Neural progenitor cell (in vitro differentiated cells): ENCODE measurements at regions not wholly inside any gene's neighbourhood (a gene's known extent, or its start where the extent isn't known, plus 50 kb on each side); places are given as distances from the start of the nearest gene placed in this dataset.

Experiments used
- CTCF ChIP-seq: fragments of 200-600 bp; sonication (generic); IDR thresholded peaks from 2 replicates; pipeline ENCODE4 v1.5.1; 2017; ENCODE audit warnings: antibody characterized with exemption, mild to moderate bottlenecking
- EZH2 ChIP-seq: fragments of 200-600 bp; sonication (generic); IDR thresholded peaks from 2 replicates; pipeline ENCODE4 v1.6.1; 2017; ENCODE audit warnings: antibody characterized with exemption, mild to moderate bottlenecking, moderate library complexity
- EZH2phosphoT487 ChIP-seq: fragments of 200-600 bp; sonication (generic); IDR thresholded peaks from 2 replicates; pipeline ENCODE4 v1.6.1; 2017; ENCODE audit warnings: antibody characterized with exemption

- TF ChIP-seq CTCF = no peak
- TF ChIP-seq EZH2phosphoT487 = no peak
- TF ChIP-seq EZH2 = no peak
Measured at GRCh38 chr20:55052459-55052858, 577.1 kb downstream of the DOK5 start.
